ENCODE measurements at regions not wholly inside any gene's neighbourhood (a gene's known extent, or its start where the extent isn't known, plus 50 kb on each side); places are given as distances from the start of the nearest gene placed in this dataset.

DNA sequence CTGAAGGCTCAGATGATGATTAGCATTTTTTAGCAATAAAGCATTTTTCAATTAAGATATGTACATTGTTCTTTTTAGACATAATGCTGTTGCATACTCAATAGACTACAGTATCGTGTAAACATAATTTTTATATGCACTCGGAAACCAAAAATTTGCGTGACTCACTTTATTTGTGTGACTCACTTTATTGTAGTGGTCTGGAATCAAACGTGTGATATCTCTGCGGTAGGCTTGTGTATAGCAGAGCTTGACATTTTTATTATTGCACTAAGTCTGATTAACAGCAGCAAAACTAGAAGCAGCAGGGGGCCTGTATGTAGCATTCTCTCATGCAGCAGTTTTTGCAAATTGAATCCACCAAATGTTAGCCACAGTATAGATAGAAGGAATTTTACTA is 119.1 kb upstream of the PRDX4 start:
- no peak for DNase-seq

- no peak for DNase-seq
Observed at GRCh38 chrX:23552303-23552702, 115.0 kb upstream of the PRDX4 start.

DNA sequence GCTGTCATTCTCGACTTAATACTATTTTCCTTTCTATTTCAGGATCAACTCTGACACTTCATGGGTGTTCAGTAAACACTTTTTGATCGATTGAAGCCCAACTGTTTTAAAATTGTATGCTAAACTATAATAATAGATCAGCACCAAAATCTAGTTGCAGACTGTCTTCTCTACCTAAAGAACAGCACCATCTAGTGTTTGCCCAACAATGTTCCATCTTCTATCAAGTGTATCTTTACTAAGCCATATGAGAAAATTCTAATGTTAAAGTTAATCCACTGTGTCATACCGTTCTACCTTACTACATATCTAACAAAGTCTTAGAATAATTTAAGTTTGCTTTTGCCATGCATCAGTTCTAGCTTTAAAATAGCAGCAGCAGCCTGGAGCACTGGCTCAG is 113.0 kb upstream of the PRDX4 start:
- DNase-seq = no peak

DNA sequence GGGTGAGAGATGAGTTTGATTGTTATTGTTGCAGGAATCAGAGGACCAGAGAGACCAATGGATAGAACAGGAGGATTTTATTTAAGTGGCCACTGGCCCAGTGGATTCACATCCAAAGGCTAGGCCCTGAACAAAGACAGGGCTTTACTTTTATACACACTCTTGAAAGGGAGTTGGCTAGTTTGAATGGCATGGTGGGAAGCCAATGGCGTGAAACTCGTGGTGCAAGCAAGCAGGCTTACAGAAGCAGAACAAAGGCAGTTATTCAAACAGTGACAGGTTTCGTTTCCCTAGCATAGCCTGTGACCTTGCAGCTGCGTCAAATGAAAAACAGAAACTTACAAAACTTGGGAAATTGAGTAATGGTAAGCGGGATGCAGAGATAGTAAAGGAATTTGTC is 110.2 kb upstream of the PRDX4 start:
- no peak for DNase-seq

DNA sequence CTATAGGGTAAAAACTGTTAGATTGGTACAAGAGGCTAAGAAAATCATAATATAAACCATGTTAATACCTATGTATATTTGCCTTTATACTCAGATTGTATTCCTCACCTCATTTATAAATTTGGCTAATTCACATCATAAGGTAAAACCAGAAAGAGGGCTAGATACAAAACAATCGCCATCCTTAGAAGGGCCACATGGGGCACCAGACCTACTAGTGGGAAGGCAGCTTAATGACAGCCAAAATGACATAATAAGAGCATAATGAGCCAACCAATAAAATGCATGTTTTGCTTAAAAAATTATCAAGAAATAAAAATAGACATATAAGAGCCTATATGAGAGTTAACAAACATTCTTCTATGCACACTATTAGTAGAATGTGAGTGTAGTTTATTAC is 107.3 kb upstream of the PRDX4 start:
- DNase-seq = no peak

GRCh38 chrX:23570674-23571343 is 96.5 kb upstream of the PRDX4 start:
- DNase-seq = no peak

DNA sequence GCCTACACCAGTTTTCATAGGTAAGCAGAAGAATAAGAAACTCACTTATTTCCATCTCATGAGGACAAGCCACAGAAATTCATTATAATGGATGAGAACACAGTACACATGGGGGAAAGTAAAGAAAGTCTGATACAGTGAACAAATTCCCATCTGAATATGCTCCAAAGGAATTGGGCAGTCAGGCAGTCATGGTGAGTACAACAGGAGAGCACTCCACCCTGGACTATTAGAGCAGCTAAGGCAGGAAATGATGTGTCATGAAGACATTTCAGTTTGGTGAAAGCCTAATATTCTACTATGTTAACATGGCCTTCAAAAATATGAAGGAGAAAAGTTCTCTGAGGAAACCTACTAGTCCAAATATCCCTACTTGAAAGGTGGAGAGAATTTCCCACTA is 92.0 kb upstream of the PRDX4 start:
- no peak for DNase-seq

GRCh38 chrX:23578079-23578478 is 89.2 kb upstream of the PRDX4 start:
- DNase-seq = peak; percentile 1

- no peak for DNase-seq
Observed at GRCh38 chrX:23589496-23589895, 77.8 kb upstream of the PRDX4 start.

DNA sequence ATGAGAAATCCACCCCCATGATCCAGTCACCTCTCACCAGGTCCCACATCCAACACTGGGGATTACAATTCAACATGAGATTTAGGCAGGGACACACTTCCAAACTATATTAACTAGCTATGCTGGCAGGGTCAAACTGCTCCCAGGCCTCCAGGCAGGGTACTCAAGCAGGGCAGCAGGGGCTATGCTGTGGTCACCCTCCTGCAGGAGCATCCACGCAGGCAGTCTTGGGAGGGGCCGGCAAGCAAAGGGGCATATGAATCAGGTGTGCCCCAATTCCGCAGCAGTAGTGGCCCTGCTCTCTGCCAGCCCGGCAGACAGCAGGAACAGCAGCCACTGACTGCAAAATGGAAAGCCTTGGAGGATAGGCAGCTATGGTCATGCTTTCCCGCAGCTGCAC is 74.6 kb upstream of the PRDX4 start:
- no peak for DNase-seq

- no peak for DNase-seq
Observed at GRCh38 chrX:23598575-23598974, 68.7 kb upstream of the PRDX4 start.

DNA sequence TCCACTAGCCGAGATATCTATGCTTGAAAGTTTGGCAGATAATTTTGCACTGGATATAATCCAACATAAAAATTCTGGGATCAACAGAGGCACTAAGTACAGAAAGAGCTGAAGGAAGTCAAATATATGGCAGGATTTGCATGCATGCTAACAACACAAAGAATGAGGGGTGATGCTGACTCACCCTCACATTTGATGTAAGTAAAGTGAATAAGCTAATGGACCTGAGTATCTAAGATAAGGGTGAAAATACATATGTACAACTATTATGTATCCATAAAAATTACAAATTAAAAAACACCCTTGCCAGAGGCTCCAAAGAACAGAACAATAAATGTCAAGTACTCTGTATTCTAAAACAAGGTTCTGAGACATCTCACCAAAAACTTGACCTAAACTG is 63.8 kb upstream of the PRDX4 start:
- DNase-seq = no peak

DNA sequence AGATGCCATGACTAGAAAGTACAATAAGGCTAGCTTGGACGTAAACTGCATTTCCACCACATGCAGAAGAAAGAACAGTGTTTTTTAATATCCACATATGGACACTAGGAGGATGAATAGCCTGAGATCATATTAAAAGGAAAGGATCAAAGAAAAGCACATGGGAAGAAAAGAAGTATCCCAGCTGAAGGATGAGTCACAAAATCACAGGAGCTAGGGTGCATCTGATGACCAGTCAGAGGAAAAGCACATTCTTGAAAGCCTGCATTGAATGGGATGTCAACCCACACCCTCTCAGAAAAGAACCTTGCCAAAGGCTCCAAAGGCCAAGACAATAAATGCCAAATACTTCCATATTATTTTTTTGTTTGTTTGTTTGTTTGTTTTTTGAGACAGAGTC is 56.8 kb upstream of the PRDX4 start:
- no peak for DNase-seq

GRCh38 chrX:23612846-23613245 is 54.4 kb upstream of the PRDX4 start:
- DNase-seq = no peak

- DNase-seq = peak; percentile 0
Observed at GRCh38 chrX:23616361-23616760, 50.9 kb upstream of the PRDX4 start.
